NCI-H2196 (cell line): ENCODE measurements at regions not wholly inside any gene's neighbourhood (a gene's known extent, or its start where the extent isn't known, plus 50 kb on each side); places are given as distances from the start of the nearest gene placed in this dataset.
"Not testable (repeated sequence)": the region's sequence is repeated elsewhere in the genome, so short reads cannot be mapped to it uniquely, and the experiment has no call there.

Experiments used
- DNase-seq: peaks from one replicate; lab custom pipeline; 2025; ENCODE audit not compliant: unreplicated experiment; lab: John Stamatoyannopoulos, UW

DNA sequence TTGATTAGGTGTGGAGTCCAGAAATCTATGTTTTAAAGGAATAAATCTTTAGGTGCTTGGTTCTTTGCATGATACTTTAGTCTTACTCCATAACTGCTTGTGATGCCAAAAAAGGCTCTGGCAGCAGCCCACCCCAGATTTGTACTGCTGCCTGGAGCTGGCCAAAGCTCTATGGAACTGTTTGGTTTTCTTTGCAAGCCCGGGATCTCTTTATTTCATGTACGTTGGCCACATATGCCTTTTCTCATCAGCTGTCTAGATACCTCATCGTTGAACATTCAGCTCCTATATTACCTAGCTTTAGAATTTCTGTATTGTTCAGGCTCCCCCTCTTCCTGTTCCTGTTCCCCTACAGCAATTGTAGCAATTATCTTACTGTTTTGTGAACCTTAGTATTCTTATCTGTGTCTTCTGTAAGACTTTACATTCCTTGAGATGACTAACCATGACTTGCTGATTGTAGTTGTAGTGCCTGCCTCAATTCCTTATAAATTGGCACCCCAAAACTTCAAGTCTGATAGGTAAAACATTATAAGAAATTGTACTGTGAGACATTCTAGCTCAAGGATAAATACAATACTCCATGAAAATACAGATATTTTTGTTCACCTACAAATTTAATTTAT is 199.4 kb upstream of the GPRIN3 start:
- DNase-seq: no peak

DNA sequence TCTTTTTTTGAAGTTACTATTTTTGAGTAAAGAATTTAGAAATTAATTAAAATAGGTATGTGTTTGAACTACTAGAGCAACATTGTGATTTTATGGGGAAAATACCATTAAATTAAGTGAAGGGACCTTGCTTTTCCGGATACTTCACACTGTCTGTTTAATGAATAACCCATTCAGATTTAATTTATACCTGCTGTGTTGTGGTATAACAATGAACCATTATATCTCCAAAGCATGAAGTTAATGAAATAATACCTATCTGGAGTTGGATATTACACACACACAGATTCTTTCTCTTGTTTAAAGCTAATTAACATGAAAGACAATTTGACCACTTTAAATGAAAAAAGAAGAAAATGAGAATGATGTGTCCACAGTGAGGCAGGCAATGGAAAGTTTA is 195.0 kb upstream of the GPRIN3 start:
- no peak for DNase-seq

DNA sequence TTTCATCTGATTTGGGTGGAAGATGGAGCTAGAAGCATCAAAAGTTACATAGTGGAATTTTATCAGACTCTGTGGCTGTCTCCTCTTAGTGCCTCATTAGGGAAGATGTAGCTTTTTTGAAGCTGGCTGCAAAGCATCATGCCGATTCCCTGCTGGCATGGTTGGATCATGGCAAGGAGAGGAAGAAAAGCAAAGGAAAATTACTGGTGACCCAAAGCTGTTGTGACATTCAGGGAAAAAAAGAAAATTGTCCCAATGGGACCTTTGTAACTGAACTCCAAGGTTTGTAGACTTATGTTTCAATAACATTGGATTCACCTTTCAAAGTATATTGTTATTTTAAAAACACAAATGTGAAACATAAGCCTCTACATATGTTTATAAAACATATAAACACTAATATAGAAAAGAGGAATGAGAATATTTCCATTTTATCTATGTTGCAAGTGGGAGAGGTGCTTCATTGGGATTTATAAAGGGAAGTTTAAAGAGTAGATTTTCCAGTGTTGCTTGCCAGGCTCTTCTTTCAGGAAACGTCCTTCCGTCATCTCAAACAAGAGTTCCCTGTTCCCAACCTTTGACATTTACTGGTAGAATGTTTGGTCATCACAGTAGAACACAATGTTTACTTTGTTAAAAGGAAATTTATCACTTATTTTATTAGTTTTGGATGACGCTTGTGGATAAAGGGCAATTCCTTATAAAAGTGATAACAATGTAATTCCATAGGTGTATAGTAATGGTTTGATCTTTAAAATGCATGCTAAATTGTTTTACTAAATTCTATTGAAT is 190.1 kb upstream of the GPRIN3 start:
- no peak for DNase-seq

DNA sequence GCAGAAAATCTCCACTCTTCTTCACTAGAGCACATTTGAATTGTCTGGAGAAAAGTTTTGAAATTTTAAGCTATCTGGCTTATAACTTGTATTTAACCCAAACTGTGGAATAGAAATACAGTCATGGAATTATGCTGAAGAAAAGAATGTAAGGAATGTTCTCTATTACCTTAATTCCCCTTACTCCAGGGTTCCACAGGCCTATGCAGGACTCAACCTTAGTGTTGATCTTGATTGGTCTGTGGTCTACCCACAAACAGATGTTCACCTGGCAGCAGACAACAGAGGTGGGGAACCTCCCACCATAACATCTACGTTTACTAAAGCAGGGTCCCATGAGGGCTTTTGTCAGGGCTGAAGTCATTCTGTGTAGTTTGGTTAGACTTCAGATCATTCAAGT is 189.3 kb upstream of the GPRIN3 start:
- no peak for DNase-seq

DNA sequence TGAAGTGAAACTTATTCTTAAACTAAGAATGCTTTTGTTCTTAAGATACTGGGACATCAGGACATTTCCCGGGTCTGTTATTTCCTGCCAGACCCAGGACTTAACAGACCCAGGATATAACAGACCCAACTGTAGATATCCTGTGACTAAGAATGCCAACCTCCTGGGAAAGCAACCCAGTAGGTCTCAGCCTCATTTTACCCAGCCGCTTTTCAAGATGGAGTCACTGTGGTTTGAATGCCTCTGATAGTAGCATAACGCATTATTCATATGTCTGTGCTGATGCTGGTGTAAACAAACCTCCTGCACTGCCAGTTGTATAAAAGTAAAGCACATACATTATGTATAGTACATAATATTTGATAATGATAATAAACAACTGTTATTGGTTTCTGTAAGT is 185.8 kb upstream of the GPRIN3 start:
- DNase-seq: no peak

DNA sequence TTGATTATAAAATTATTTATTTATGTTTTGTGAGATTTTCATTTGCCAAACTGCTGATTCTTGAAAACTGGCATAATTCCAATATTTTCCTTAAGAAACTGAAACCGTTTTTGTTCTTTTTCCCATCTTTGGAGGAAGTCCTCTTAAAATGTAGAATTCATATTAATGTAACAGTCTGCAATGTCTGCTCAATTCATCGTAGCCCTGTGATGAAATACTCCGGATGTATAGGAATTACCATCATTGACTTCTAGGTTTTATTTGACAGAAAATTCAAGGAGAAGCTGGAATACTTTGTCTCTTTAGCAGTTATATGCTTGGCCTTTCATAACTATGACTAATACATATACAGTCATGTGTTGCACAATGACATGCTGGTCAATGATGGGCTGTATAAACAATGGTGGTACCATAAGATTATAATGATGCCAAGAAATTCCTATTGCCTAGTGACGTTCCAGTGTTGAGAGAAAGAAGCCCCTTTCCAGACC is 185.0 kb upstream of the GPRIN3 start:
- DNase-seq: no peak

DNA sequence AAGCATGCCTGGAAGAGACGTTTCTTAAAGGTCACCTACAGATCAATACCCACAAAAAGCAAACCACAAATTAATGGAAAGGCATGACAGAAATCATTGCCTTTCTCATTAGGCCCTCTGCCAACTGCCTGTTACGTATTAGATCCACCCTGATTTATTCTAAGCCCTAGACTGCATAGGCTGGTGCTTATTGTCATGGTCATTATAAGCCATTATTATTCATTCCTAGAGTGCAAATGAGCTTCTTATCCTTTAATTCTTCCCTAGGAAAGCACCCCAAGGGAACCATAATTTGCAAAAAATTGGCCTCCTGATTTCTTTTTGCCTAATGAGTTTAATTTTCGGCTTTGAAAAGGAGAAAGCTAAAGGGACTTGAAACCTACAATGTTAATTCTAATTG is 184.2 kb upstream of the GPRIN3 start:
- DNase-seq: no peak

DNA sequence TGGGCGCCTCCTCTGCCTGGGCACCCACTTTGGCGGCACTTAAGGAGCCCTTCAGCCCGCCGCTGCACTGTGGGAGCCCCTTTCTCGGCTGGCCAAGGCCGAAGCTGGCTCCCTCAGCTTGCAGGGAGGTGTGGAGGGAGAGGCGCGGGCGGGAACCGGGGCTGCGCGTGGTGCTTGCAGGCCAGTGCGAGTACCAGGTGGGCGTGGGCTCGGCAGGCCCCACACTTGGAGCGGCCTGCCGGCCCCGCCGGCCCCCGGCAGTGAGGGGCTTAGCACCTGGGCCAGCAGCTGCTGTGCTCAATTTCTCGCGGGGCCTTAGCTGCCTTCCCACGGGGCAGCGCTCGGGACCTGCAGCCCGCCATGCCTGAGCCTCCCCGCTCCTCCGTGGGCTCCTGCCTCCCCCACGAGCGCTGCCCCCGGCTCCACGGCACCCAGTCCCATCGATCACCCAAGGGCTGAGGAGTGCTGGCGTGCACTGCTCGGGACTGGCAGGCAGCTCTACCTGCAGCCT is 182.4 kb upstream of the GPRIN3 start:
- not testable (repeated sequence) for DNase-seq

DNA sequence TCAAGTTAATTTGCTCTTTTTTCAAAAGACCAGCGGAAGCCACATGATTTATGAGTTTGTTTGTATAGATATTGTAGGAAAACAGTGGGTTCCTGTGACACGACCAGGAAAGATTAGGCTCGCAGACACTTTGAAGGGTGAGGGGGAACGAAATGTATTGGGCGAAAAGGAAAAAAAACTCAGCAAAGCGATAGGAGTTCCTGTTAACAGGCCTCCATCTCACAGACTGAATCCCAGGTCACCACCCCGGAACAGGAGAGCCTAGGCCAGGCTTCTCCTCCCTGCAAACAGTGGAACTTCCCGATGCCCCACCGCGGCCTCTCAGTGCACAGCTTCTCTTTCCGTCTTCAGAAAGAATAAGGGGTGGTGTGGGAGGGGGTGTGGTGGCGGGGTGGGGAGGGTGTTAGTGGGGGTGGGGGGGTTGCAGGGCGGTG is 181.8 kb upstream of the GPRIN3 start:
- DNase-seq: no peak

DNA sequence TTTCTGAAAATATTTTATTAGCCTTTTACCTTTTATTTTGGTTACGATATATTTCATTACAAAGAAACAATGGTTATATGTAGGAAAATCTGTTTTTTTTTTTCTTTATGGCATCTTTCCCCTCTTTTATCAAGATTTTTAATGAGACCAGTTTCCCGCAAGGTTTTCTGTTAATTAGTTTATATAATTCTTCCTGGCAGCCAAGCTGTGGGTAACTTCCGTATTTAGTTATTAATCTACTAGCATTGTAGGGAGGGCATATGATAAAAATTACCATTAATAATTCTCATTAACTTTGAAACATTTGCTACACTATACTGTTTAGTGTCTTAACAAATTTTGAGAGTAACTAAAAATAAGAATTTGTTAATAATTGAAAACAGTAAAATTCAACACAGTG is 181.1 kb upstream of the GPRIN3 start:
- DNase-seq: no peak

DNA sequence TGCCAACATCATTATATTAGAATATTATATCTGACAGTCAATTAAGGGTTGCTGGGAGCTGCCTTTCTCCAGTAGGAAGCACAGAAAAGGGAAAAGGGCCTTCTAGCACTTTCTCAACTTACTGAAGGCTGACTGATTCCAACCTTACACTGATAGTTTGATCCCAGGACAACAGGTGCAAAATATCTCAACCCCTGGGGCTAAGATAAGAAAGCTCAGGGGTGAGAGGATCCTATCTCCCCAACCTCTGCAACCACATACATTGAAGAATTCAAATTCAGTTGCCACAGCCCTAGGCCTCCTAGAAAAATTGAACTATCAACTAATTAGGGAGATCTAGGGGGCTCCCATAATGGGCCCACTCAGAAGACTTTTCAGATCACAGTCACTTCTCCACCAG is 179.1 kb upstream of the GPRIN3 start:
- DNase-seq: no peak

DNA sequence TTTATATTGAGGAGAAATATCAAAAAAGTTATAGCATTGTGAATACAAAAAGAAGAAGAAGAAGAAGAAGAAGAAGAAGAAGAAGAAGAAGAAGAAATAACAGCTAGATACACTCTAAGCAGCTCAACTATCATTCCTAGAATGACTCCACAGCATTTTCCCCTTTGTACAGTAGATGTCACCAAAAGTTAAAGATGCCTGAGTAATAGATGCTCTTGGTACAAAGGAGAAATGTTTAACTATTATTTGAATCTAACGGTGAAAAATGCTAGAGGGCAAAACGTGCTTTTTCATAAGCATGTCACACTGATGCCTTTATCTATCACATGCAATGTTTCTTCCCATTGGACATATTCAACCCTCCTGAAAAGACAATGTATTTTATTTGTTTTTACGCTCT is 178.4 kb upstream of the GPRIN3 start:
- no peak for DNase-seq

DNA sequence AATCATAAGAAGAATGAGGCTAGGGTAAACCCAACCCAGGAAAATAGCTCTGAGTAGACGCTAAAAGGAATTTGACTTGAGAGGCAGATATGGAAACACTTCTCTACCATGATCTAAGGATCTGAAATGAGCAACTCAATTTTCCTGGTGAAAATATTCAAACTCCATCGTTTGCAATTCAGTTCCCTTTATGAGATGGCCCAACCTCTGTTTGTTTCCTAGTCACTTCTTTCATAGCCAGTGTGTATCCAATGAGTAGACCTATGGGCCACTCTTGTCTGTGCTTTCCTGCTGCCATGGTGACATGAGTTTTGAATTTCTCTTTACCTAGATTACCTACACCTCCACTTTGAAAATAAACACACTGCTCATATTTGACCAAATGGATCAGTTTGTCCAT is 176.2 kb upstream of the GPRIN3 start:
- DNase-seq: no peak

DNA sequence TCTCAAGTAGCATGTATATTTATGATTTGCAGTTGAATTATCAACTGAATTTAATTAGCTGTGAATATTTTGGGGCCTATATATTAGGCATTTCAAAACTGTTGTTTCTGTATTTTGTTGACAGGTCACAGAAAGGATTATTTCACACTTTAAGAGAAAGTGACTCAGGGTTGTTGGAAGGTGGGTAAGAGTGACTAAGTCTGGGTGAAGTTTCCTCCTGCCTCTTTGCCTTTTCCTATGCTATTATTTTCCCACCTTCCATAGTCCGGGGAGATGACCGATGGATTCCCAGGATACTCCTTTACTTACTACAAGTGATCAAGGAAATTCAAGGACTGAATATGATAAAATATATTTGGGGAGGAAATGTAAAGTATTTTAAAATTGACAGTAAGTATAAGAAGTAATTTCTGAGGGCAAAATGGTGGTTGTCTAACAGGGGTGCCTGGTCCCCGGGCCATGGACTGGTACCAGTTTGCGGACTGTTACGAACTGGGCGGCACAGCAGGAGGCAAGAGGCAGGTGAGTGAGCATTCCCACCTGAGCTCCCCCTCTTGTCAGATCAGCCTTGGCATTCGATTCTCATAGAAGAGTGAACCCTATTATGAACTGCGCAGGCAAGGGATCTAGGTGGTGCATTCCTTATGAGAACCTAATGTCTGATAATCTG is 175.5 kb upstream of the GPRIN3 start:
- DNase-seq: no peak

DNA sequence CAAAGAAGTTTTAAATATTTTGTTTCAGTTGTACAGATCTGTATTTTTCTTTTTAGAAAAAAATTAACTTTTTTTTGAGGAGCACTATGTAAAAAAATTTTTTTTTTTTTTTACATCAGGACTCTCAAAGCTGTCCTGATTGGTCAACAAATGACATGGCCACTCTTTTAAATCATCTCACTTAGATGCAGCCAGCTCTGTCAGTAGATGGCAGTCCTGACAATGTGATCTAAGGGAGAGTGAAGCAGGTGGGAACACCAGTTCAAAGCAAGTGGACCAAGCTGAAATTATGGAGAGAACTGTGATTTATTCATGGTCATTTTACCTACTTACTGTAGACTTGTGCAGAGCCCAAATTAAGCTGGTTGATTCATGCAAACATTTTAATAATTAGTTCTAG is 174.7 kb upstream of the GPRIN3 start:
- peak; percentile 6 for DNase-seq

DNA sequence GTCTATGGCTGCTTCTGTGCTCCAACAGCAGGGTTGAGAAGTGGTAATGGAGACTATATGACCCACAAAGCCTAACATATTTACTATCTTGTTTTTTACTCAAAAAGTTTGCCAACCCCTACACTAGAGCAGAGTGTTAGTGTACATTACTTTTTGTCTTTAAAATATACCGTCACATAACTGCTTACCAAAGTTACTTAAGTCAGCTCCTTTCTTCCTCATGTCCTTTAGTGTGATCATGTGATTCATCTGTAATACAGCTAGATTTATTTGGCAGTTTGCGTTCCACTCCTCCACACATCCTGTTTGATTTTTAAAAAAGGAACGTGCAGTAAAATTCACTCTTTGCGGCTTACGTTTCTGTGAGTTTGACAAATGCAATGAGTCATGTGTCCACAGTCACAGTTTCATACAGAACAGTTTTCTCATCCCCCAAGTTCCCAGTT is 162.4 kb upstream of the GPRIN3 start:
- DNase-seq: no peak

DNA sequence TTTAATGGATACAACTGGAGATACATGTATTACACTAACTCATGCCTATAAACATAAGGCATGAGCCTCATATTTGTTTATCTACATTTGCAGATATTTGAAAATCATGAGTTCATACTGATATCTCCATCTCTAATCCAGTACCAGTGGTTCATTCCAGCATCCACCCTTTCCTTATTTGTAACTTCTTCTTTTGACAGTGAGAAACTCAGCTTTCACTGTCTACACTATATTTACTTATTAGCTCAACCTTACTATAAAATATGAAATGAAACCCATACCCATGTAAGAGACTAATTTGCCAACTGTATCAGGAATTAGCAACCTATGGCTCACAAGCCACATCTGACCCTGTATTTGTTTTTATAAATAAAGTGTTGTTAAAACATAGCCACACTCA is 161.9 kb upstream of the GPRIN3 start:
- DNase-seq: no peak

DNA sequence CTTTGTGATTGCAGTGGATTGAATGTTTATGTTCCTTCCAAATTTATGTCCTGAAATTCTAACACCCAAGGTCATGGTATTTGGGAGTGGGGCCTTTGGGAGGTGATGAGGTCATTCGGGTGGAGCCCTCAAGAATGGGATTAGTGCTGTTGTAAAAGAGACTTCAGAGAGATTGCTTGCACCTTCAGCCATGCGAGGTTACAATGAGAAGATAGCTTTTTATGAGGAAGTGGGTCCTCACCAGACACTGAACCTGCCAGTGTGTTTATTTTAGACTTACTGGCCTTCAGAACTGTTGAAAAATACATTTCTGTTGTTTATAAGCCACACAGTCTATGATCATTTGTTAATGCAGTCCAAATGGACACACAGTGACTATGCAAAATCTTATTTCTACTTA is 161.0 kb upstream of the GPRIN3 start:
- no peak for DNase-seq

DNA sequence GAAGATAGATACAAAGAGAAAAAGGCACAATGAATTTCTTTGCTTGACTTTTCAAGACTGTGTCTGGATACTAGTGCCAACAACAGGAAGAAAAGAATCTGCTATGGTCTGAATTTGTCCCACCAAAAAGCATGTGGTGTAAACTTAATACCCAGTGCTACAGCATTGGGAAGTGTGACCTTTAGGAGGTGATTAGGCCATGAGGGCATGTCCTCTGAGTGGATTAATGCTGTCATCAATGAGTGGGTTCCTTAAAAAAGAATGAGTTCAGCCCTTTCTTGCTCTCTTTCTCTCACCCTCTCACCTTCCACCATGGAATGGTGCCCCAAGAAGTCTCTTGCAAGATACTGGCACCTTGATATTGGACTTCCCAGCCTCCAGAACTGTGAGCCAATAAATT is 155.7 kb upstream of the GPRIN3 start:
- DNase-seq: no peak

DNA sequence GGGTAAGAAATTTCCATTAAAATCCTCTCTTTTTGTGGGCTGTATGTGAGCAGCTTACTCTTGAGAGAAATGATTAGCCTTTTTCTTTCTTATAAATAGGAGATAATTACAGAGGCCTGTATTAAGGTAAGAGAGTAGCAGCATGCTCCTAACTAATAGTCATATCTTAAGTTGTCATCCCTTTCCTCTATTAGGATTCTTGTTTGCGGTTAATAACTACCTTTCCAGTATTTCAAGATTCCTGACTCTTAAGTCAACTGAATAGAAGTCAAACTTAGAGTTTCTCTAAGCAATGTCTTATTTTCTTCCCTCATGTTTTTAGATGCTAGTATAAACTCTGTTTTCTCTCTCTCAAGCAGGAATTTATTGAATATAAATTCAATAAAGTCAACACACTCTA is 139.9 kb upstream of the GPRIN3 start:
- no peak for DNase-seq

DNA sequence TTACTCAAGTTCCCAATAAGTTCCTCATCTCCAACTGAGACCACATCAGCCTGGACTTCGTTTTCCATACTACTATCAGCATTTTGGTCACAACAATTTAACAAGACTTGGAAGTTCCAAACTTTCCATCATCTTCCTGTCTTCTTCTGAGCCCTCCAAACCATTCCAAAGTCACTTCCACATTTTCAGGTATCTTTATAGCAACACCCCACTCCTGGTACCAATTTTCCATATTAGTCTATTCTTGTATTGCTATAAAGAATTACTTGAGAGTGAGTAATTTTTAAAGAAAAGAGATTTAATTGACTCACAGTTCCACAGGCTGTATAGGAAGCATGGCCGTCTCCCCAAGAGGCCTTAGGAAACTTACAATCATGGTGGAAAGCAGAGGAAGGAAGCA is 138.6 kb upstream of the GPRIN3 start:
- DNase-seq: no peak

DNA sequence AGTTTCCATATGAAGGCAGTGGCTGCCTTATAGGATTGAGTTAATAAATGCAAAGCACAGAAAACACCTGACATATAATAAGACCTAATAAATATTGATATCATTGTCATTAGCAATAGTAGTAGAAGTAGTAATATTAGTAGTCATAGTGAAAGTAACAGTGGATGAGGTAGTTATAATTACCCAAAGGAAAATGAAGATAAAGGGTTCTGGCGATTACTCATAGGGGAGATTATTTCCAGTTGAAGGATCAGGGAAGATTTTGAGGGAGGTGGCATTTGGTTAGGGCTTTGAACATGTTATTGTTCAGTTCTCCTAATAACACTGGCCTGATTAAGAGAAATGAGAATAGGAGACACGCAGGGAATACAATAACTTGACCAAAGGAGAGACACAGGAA is 131.9 kb upstream of the GPRIN3 start:
- DNase-seq: no peak
